ENCODE measurements at regions not wholly inside any gene's neighbourhood (a gene's known extent, or its start where the extent isn't known, plus 50 kb on each side); places are given as distances from the start of the nearest gene placed in this dataset.

DNA sequence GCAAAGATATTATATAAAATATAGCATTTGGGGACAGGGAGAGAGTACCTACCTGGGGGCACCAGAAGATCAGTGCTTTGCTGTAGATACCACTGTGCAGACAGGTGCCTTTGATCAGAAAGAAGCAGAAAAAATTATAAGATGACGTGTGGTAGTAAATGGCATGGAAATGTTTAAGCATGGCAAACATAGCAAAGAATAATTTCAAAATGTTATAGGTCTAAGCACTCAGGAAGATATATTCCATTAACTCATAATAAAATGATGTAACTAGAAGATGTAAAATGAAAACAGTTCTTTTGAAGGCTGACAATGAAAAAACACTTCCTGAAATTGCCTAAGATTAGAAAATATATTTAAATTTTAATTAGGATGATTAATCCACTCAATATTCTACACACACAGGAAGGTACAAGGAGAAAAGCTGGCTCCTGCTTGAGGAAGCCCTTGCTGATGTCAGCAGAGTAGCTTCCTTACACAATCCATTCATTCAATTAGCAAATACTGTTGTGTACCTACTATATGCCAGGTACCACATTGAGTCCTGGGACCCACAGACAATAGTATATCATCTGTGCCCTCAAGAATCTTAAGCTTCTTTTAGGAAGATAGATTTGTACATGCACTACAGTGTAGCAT, 290.2 kb upstream of the CNR1 start:
- H3K27ac ChIP-seq (ENCODE audit: low read depth, low read length, severe bottlenecking), result no peak overlapping the region
- no peak overlapping the region for H3K4me3 ChIP-seq (ENCODE audit: extremely low read depth, insufficient read depth, low read length, poor library complexity, severe bottlenecking)
- no peaks in the 10 kb centered on the region for H3K9me3 ChIP-seq (ENCODE audit: control insufficient read depth, low read length)
- H3K4me1 ChIP-seq (ENCODE audit: control insufficient read depth, insufficient read depth, low read length, poor library complexity, severe bottlenecking), result no peaks in the 10 kb centered on the region
- no CpG with 5 or more reads among the region's 1 CpG for WGBS, 2 experiments (ENCODE audit: insufficient coverage in 2 of 2)
- no peaks in the 10 kb centered on the region for H3K36me3 ChIP-seq (ENCODE audit: control insufficient read depth, insufficient read depth, low read length)

GRCh38 chr6:88455317-88455716, 289.2 kb upstream of the CNR1 start:
- Histone ChIP-seq H3K4me3 (ENCODE audit: extremely low read depth, insufficient read depth, low read length, poor library complexity, severe bottlenecking) (no peak overlapping the region), H3K36me3 (ENCODE audit: control insufficient read depth, insufficient read depth, low read length) (no peaks in the 10 kb centered on the region)

GRCh38 chr6:88454658-88455057, 288.5 kb upstream of the CNR1 start:
- Histone ChIP-seq H3K4me3 (ENCODE audit: extremely low read depth, insufficient read depth, low read length, poor library complexity, severe bottlenecking) (no peak overlapping the region), H3K36me3 (ENCODE audit: control insufficient read depth, insufficient read depth, low read length) (no peaks in the 10 kb centered on the region), H3K4me1 (ENCODE audit: control insufficient read depth, insufficient read depth, low read length, poor library complexity, severe bottlenecking) (no peaks in the 10 kb centered on the region), H3K27ac (ENCODE audit: low read depth, low read length, severe bottlenecking) (no peak overlapping the region), H3K9me3 (ENCODE audit: control insufficient read depth, low read length) (no peaks in the 10 kb centered on the region)
- WGBS, 2 experiments (ENCODE audit: insufficient coverage in 2 of 2), result 60% methylated on average over 1 of the region's 2 CpGs; no CpG with 5 or more reads in 1 of the 2 experiments

More at GRCh38 chr6:88455317-88455716, 289.2 kb upstream of the CNR1 start:
- no peaks in the 10 kb centered on the region for H3K9me3 ChIP-seq (ENCODE audit: control insufficient read depth, low read length)
- no peaks in the 10 kb centered on the region for H3K4me1 ChIP-seq (ENCODE audit: control insufficient read depth, insufficient read depth, low read length, poor library complexity, severe bottlenecking)
- no peak overlapping the region for H3K27ac ChIP-seq (ENCODE audit: low read depth, low read length, severe bottlenecking)
- 77 to 78% methylated on average over 2 of the region's 3 CpGs for WGBS, 2 experiments (ENCODE audit: insufficient coverage in 2 of 2)

- no CpG with 5 or more reads among the region's 3 CpGs for WGBS, 2 experiments (ENCODE audit: insufficient coverage in 2 of 2)
- H3K27ac ChIP-seq (ENCODE audit: low read depth, low read length, severe bottlenecking), result no peak overlapping the region
- no peaks in the 10 kb centered on the region for H3K4me1 ChIP-seq (ENCODE audit: control insufficient read depth, insufficient read depth, low read length, poor library complexity, severe bottlenecking)
- no peaks in the 10 kb centered on the region for H3K9me3 ChIP-seq (ENCODE audit: control insufficient read depth, low read length)
- H3K4me3 ChIP-seq (ENCODE audit: extremely low read depth, insufficient read depth, low read length, poor library complexity, severe bottlenecking), result no peak overlapping the region
- no peaks in the 10 kb centered on the region for H3K36me3 ChIP-seq (ENCODE audit: control insufficient read depth, insufficient read depth, low read length)
Measured at GRCh38 chr6:88449770-88450169, 283.6 kb upstream of the CNR1 start.

DNA sequence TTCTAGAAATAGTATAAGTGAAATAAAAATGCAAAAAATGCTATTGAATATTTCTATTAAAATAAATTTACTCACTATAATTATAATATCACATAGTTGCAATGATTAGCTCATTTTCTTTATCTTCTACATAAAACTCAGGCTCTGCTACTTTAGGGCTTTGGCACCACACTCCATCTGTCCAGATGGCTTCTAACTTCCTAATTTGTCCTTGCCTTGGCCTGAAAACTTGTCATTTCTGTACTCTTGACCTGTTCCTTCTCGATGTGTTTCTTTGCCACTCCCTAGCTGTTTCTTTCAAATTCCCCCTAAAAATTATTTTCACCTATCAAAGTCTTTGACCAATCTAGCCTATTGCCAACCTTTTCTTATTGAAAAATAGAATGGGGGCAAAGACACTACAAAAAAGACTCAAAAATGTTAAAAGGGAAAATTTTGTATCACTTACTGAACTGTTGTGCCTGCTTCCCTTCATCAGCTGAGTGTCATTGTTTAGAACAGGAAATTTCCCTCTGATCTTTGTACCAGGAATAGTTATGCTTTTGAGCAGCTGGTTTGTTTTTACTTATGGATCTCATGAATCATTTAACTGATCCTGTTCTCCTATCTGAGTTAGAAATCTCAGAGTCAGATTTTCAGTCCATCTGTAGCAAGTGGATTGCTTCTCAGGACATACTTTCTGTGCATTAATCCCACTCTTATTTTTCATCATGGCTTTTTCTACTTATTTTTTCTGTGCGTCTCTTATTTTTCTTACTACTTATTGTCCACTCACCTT, 279.2 kb upstream of the CNR1 start:
- Histone ChIP-seq H3K9me3 (ENCODE audit: control insufficient read depth, low read length) (no peaks in the 10 kb centered on the region), H3K4me1 (ENCODE audit: control insufficient read depth, insufficient read depth, low read length, poor library complexity, severe bottlenecking) (no peaks in the 10 kb centered on the region), H3K36me3 (ENCODE audit: control insufficient read depth, insufficient read depth, low read length) (no peaks in the 10 kb centered on the region), H3K4me3 (ENCODE audit: extremely low read depth, insufficient read depth, low read length, poor library complexity, severe bottlenecking) (no peak overlapping the region), H3K27ac (ENCODE audit: low read depth, low read length, severe bottlenecking) (no peak overlapping the region)
- WGBS, 2 experiments (ENCODE audit: insufficient coverage in 2 of 2), result 71 to 100% methylated on average over 1 of the region's 2 CpGs

DNA sequence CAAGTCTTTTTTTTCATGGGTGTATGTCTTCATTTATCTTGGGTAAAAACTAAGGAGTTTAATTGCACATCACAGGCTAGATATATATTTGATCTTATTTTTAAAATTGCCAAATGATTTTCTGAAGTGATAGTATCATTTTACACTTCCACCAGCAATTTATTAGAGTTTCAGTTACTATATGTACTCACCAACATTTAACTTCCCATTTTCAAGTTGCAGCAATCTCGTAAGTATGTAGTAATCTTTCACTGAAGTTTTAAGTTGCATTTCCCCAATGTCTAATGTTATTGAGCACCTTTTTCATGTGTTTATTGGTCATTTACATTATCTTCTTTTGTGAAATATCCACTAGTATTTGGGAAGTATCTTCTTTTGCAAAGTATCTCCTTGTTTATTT, 277.4 kb upstream of the CNR1 start:
- no peak overlapping the region for H3K4me3 ChIP-seq (ENCODE audit: extremely low read depth, insufficient read depth, low read length, poor library complexity, severe bottlenecking)
- H3K4me1 ChIP-seq (ENCODE audit: control insufficient read depth, insufficient read depth, low read length, poor library complexity, severe bottlenecking), result no peaks in the 10 kb centered on the region
- no peak overlapping the region for H3K27ac ChIP-seq (ENCODE audit: low read depth, low read length, severe bottlenecking)
- no peaks in the 10 kb centered on the region for H3K9me3 ChIP-seq (ENCODE audit: control insufficient read depth, low read length)
- no CpG with 5 or more reads among the region's 1 CpG for WGBS, 2 experiments (ENCODE audit: insufficient coverage in 2 of 2)
- H3K36me3 ChIP-seq (ENCODE audit: control insufficient read depth, insufficient read depth, low read length), result no peaks in the 10 kb centered on the region

DNA sequence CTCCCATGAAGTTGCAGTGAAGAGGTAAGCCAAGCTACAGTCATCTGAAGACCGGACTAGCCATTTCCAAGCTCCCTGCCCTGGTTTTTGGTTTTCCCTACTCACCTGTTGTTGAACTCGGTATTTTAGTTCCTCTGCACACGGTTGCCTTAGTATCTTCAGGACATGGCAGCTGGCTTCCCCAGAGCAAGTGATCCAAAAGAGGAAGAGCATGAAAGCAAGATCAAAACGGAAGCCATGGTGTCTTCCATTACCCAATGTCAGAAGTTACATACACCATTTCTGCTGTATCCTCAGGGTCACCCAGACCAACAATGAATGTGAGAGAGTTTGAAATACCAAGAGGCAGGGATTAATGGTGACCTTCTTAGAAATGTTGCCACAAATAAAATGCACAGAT, 276.6 kb upstream of the CNR1 start:
- no peak overlapping the region for H3K4me3 ChIP-seq (ENCODE audit: extremely low read depth, insufficient read depth, low read length, poor library complexity, severe bottlenecking)
- H3K9me3 ChIP-seq (ENCODE audit: control insufficient read depth, low read length), result no peaks in the 10 kb centered on the region
- H3K27ac ChIP-seq (ENCODE audit: low read depth, low read length, severe bottlenecking), result no peak overlapping the region
- 88 to 100% methylated on average over 3 of the region's 4 CpGs for WGBS, 2 experiments (ENCODE audit: insufficient coverage in 2 of 2)
- no peaks in the 10 kb centered on the region for H3K36me3 ChIP-seq (ENCODE audit: control insufficient read depth, insufficient read depth, low read length)
- no peaks in the 10 kb centered on the region for H3K4me1 ChIP-seq (ENCODE audit: control insufficient read depth, insufficient read depth, low read length, poor library complexity, severe bottlenecking)

DNA sequence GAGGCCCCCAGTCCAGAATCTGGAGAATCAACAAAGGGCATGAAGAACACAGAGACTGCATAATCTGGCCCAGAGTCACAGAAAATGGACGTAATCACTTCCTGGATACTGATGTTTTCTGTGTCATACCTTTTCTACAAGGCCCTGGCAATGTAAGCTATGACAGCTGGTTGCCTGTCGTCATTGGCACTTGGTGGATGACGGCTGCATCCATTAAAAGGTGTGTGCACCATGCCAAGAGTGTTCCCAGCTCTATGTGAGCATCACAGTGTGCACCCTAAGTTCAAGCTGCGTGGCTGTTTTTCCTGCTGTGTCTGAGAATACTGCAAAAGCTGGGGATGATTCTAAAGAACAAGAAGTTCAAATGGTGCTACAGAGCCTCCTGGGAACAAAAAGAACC, 275.2 kb upstream of the CNR1 start:
- WGBS, 2 experiments (ENCODE audit: insufficient coverage in 2 of 2), result 89 to 91% methylated on average over 4 of the region's 4 CpGs
- no peaks in the 10 kb centered on the region for H3K9me3 ChIP-seq (ENCODE audit: control insufficient read depth, low read length)
- no peaks in the 10 kb centered on the region for H3K4me1 ChIP-seq (ENCODE audit: control insufficient read depth, insufficient read depth, low read length, poor library complexity, severe bottlenecking)

DNA sequence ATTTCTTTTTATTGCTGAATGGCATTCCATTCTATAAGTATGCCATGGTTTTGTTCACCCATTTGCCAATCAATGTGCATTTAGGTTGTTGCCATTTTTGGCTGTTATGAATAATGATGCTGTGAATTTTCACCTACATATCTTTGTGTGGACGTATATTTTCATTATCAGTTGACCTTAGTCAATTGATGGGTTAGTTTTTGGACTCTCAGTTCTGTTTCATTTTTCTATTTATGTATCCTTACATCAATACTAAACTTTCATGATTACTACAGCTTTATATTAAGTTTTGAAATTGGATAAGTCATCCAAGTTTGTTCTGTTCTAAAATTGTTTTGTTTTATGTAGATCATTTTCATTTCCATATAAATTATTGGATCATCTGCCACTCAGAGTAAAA, 261.9 kb upstream of the CNR1 start:
- no peak overlapping the region for H3K27ac ChIP-seq (ENCODE audit: low read depth, low read length, severe bottlenecking)
- H3K9me3 ChIP-seq (ENCODE audit: control insufficient read depth, low read length), result no peaks in the 10 kb centered on the region
- WGBS, 2 experiments (ENCODE audit: insufficient coverage in 2 of 2), result no CpG with 5 or more reads among the region's 1 CpG
- H3K4me3 ChIP-seq (ENCODE audit: extremely low read depth, insufficient read depth, low read length, poor library complexity, severe bottlenecking), result no peak overlapping the region
- H3K4me1 ChIP-seq (ENCODE audit: control insufficient read depth, insufficient read depth, low read length, poor library complexity, severe bottlenecking), result no peaks in the 10 kb centered on the region
- no peaks in the 10 kb centered on the region for H3K36me3 ChIP-seq (ENCODE audit: control insufficient read depth, insufficient read depth, low read length)

More for the DNA sequence above, 275.2 kb upstream of the CNR1 start:
- Histone ChIP-seq H3K27ac (ENCODE audit: low read depth, low read length, severe bottlenecking) (no peak overlapping the region), H3K36me3 (ENCODE audit: control insufficient read depth, insufficient read depth, low read length) (no peaks in the 10 kb centered on the region), H3K4me3 (ENCODE audit: extremely low read depth, insufficient read depth, low read length, poor library complexity, severe bottlenecking) (no peak overlapping the region)

- Histone ChIP-seq H3K27ac (ENCODE audit: low read depth, low read length, severe bottlenecking) (no peak overlapping the region), H3K9me3 (ENCODE audit: control insufficient read depth, low read length) (no peaks in the 10 kb centered on the region)
Measured at GRCh38 chr6:88426005-88426404, 259.9 kb upstream of the CNR1 start.

DNA sequence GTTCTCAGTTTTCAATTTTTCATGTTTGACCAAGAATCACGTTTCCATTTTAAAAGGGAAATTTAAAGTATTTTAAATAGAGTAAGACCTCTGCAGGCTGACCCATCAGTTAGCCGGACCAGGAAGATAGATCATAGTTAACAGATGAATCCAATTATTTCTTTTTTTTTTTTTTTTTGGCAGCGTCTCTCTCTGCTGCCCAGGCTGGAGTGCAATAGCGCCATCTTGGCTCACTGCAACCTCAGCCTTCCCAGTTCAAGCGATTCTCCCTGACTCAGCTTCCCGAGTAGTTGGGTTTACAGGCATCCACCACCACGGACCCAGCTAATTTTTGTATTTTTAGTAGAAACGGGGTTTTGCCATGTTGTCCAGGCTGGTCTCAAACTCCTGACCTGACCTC, 256.7 kb upstream of the CNR1 start:
- Histone ChIP-seq H3K27ac (ENCODE audit: low read depth, low read length, severe bottlenecking) (no peak overlapping the region), H3K4me3 (ENCODE audit: extremely low read depth, insufficient read depth, low read length, poor library complexity, severe bottlenecking) (no peak overlapping the region), H3K9me3 (ENCODE audit: control insufficient read depth, low read length) (no peaks in the 10 kb centered on the region), H3K36me3 (ENCODE audit: control insufficient read depth, insufficient read depth, low read length) (no peaks in the 10 kb centered on the region), H3K4me1 (ENCODE audit: control insufficient read depth, insufficient read depth, low read length, poor library complexity, severe bottlenecking) (no peaks in the 10 kb centered on the region)
- 76 to 89% methylated on average over 3 to 6 of the region's 8 CpGs for WGBS, 2 experiments (ENCODE audit: insufficient coverage in 2 of 2)

More at GRCh38 chr6:88426005-88426404, 259.9 kb upstream of the CNR1 start:
- no peaks in the 10 kb centered on the region for H3K36me3 ChIP-seq (ENCODE audit: control insufficient read depth, insufficient read depth, low read length)
- no peak overlapping the region for H3K4me3 ChIP-seq (ENCODE audit: extremely low read depth, insufficient read depth, low read length, poor library complexity, severe bottlenecking)
- WGBS, 2 experiments (ENCODE audit: insufficient coverage in 2 of 2), result 100% methylated on average over 2 of the region's 2 CpGs; no CpG with 5 or more reads in 1 of the 2 experiments
- H3K4me1 ChIP-seq (ENCODE audit: control insufficient read depth, insufficient read depth, low read length, poor library complexity, severe bottlenecking), result no peaks in the 10 kb centered on the region

Measured in mesodermal cell (in vitro differentiated cells).